Colonic mucosa (tissue), 4 donors: ENCODE measurements at regions not wholly inside any gene's neighbourhood (a gene's known extent, or its start where the extent isn't known, plus 50 kb on each side); places are given as distances from the start of the nearest gene placed in this dataset.

Experiments used
- DNase-seq: peaks from one replicate; pipeline ENCODE4 v3.0.0-alpha.2; 2020
- H3K27ac ChIP-seq: fragments of 200-600 bp; one replicate; pipeline ENCODE4 v1.8.0; 2021
- H3K27me3 ChIP-seq: fragments of 200-600 bp; one replicate; pipeline ENCODE4 v1.8.0; 2021
- H3K36me3 ChIP-seq: fragments of 200-600 bp; one replicate; pipeline ENCODE4 v1.8.0; 2021
- H3K4me1 ChIP-seq: fragments of 200-600 bp; one replicate; pipeline ENCODE4 v1.8.0; 2021; ENCODE audit warnings: mild to moderate bottlenecking
- H3K4me3 ChIP-seq: fragments of 200-600 bp; one replicate; pipeline ENCODE4 v1.8.0; 2021
- H3K9ac ChIP-seq, 2 donors: one replicate each; pipeline ENCODE4 v1.7.0; 2013; ENCODE audit warnings: control low read depth in 2 of 2, low read depth in 2 of 2, low read length in 2 of 2
- H3K9me3 ChIP-seq: fragments of 200-600 bp; one replicate; pipeline ENCODE4 v1.8.0; 2021
- intact Hi-C: fragments of 100-400 bp; cut with DNase I; formaldehyde crosslinking; loops from one replicate; pipeline ENCODE4 v1.14.1; 2022
- TF ChIP-seq, protein P1 (sequence below): fragments of 200-600 bp; IDR thresholded peaks from one replicate; pipeline ENCODE4 v1.8.0; 2022; ENCODE audit warnings: antibody characterized with exemption, mild to moderate bottlenecking
- donor health status: healthy.
- donor health status: DM: no; HTN: no; CAD: no.
- donor health status: DM: no; HTN: no; CAD: no.

DNA sequence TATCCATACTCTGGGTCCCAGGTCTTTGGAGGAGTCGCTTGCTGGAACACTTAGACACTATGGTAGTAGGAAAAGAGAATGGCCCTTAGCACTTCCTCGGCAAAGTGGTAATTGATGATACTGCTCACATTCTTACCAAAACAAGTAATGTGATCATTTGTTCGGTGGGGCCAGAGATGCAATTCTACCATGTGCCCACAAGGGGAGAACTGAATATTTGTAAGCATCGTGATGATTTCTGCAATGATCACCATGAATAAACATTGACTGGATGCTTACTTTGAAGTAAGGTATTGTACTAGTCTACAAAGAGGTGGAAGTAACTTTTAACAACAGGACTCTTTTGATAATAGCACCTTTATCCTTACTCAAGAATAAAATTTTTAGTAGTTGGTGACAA lies 109.7 kb downstream of the CD8B2 start:
- Histone ChIP-seq H3K4me1 (no peaks in the 10 kb centered on the region), H3K27me3 (no peaks in the 10 kb centered on the region), H3K4me3 (no peak overlapping the region), H3K9me3 (no peaks in the 10 kb centered on the region), H3K36me3 (no peaks in the 10 kb centered on the region), H3K27ac (no peak overlapping the region), H3K9ac (no peak overlapping the region)
- TF ChIP-seq, protein P1, sequence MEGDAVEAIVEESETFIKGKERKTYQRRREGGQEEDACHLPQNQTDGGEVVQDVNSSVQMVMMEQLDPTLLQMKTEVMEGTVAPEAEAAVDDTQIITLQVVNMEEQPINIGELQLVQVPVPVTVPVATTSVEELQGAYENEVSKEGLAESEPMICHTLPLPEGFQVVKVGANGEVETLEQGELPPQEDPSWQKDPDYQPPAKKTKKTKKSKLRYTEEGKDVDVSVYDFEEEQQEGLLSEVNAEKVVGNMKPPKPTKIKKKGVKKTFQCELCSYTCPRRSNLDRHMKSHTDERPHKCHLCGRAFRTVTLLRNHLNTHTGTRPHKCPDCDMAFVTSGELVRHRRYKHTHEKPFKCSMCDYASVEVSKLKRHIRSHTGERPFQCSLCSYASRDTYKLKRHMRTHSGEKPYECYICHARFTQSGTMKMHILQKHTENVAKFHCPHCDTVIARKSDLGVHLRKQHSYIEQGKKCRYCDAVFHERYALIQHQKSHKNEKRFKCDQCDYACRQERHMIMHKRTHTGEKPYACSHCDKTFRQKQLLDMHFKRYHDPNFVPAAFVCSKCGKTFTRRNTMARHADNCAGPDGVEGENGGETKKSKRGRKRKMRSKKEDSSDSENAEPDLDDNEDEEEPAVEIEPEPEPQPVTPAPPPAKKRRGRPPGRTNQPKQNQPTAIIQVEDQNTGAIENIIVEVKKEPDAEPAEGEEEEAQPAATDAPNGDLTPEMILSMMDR, result peak; percentile 17
- no peak for DNase-seq
- intact Hi-C loops, result no loop called here

DNA sequence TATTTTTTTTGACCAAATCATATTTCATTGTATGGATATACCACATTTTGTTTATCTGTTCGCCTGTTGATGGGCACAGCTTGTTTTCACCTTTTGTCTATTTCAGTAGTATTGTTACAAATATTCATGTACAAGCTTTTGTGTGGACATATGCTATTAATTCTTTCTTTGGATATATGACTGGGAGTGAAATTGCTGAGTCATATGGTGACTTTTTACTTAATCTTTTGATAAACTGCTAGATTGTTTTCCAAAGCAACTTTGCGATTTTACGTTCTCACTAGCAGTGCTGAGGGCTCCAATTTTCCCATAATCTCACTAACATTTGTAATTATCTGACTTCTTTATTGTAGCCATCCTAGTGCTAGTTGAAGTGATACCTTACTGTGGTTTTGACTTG lies 112.4 kb downstream of the CD8B2 start:
- Histone ChIP-seq H3K4me1 (no peaks in the 10 kb centered on the region), H3K27me3 (no peaks in the 10 kb centered on the region), H3K27ac (no peak overlapping the region), H3K4me3 (no peak overlapping the region), H3K9me3 (no peaks in the 10 kb centered on the region), H3K9ac (no peak overlapping the region), H3K36me3 (no peaks in the 10 kb centered on the region)
- intact Hi-C loops, result no loop called here
- TF ChIP-seq, protein P1, result no peak
- no peak for DNase-seq

DNA sequence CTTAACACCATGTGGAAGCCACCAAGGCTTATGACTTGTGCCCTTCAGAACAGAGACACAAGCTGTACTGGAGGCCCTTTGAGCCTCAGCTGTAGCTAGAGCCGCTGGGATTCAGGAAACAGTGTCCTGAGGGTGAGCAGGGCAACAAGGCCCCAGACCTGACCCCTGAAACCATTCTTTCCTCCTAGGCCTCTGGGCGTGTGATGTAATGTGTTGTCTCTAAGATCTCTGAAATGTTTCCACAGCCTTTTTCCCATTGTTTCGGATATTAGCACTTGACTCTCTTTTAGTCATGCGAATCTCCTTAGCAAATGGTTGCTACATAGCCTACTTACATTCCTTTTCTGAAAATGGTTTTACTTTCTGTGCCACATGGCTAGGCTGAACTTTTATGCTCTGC lies 114.9 kb downstream of the CD8B2 start:
- Histone ChIP-seq H3K36me3 (no peaks in the 10 kb centered on the region), H3K4me1 (no peaks in the 10 kb centered on the region), H3K27ac (no peak overlapping the region), H3K9ac (no peak overlapping the region), H3K27me3 (no peaks in the 10 kb centered on the region), H3K9me3 (no peaks in the 10 kb centered on the region), H3K4me3 (no peak overlapping the region)
- DNase-seq, result no peak
- intact Hi-C loops, result no loop called here
- TF ChIP-seq, protein P1, result no peak

DNA sequence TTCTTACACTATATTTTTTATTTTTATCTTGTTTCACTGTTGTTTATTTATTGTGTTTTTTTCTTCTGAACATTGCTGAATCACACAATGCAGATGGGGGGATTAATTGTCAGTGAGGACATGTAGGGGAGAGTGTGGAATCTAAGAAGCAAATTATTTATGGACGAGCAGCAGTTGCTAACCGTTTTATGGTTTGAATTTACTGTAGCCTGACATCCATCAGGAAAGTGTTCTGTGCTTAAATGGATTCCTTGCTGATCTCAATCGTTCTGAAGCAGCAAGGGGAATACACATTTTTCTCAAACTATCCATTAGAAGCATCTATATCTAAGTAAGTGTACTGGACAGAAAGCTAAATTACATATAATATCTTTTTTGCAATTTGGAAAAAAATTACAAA lies 119.5 kb downstream of the CD8B2 start:
- Histone ChIP-seq H3K4me3 (no peak overlapping the region), H3K36me3 (no peaks in the 10 kb centered on the region), H3K9me3 (no peaks in the 10 kb centered on the region), H3K27ac (no peak overlapping the region), H3K4me1 (no peaks in the 10 kb centered on the region), H3K9ac (no peak overlapping the region), H3K27me3 (no peaks in the 10 kb centered on the region)
- intact Hi-C loops, result no loop called here
- TF ChIP-seq, protein P1, result no peak
- no peak for DNase-seq

DNA sequence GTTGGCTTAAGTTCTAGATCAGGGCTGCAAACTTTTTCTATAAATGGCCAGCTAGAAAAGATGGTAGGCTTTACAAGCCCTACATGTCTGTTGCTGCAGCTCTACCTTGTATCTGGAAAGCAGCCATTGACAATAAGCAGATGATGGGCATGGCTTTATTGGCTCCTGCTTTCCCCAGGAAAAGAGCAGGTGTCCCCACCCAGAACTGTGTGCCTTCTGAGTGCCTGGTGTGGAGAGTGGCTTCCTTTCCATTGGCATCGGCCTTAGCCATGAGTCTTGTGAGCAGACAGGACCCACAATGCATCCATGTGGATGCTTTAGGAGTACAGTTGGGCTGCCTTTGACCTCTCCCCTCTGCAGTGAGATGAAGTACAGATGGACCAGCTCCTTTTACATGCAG lies 120.2 kb downstream of the CD8B2 start:
- intact Hi-C loops, result no loop called here
- DNase-seq, result peak; percentile 70

More for the DNA sequence above, 120.2 kb downstream of the CD8B2 start:
- TF ChIP-seq, protein P1, result no peak
- no peaks in the 10 kb centered on the region for H3K36me3 ChIP-seq
- H3K27ac ChIP-seq, result no peak overlapping the region
- no peaks in the 10 kb centered on the region for H3K9me3 ChIP-seq
- no peaks in the 10 kb centered on the region for H3K4me1 ChIP-seq
- no peaks in the 10 kb centered on the region for H3K27me3 ChIP-seq
- H3K4me3 ChIP-seq, result no peak overlapping the region
- H3K9ac ChIP-seq, result no peak overlapping the region
